ENCODE measurements at regions not wholly inside any gene's neighbourhood (a gene's known extent, or its start where the extent isn't known, plus 50 kb on each side); places are given as distances from the start of the nearest gene placed in this dataset.

DNA sequence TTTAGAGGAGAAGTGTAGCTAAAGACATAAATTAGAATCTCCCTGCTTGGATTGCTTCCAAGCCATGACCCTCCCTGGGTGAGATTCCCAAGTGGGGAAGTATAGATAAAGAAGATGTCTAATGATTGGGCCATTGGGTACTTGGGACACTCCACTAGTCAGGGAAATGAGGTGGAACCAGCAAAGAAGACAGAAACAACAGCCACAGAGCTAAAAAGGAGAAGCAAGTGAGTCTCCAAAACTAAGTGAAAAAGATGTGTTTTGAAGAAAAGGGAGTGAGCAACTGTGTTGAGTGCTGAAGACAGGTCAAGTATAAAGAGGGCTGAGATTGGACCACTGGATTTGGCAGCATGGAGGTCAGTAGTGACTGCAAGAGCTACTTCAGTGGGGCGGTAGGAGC is 61.2 kb upstream of the FOXN2 start:
- H3K4me1 ChIP-seq (ENCODE audit: insufficient read depth, low read length, poor library complexity, severe bottlenecking), result no peaks in the 10 kb centered on the region
- no peaks in the 10 kb centered on the region for H3K27me3 ChIP-seq (ENCODE audit: insufficient read depth, low read length, poor library complexity, severe bottlenecking)
- no peaks in the 10 kb centered on the region for H3K9me3 ChIP-seq (ENCODE audit: insufficient read depth, low read depth, low read length)
- H3K4me3 ChIP-seq (ENCODE audit: low read length, poor library complexity, severe bottlenecking), result no peak overlapping the region
- no peaks in the 10 kb centered on the region for H3K79me2 ChIP-seq (ENCODE audit: insufficient read depth, low read length)
- no peaks in the 10 kb centered on the region for H3K36me3 ChIP-seq (ENCODE audit: insufficient read depth, low read length)
- no peak overlapping the region for H3K4me2 ChIP-seq (ENCODE audit: low read depth, low read length, poor library complexity, severe bottlenecking)
- no peaks in the 10 kb centered on the region for H4K20me1 ChIP-seq (ENCODE audit: insufficient read depth, low read length, poor library complexity, severe bottlenecking)
- no peak overlapping the region for H2AFZ ChIP-seq (ENCODE audit: low read length)
- H3K9ac ChIP-seq (ENCODE audit: low read depth, low read length, poor library complexity, severe bottlenecking), result no peak overlapping the region
- H3F3A ChIP-seq (ENCODE audit: low read depth), result no peaks in the 10 kb centered on the region
- no peak for TF ChIP-seq EZH2phosphoT487 (IDR thresholded peaks at IDR 0.05; ENCODE audit: borderline replicate concordance)
- TF ChIP-seq, protein P1, sequence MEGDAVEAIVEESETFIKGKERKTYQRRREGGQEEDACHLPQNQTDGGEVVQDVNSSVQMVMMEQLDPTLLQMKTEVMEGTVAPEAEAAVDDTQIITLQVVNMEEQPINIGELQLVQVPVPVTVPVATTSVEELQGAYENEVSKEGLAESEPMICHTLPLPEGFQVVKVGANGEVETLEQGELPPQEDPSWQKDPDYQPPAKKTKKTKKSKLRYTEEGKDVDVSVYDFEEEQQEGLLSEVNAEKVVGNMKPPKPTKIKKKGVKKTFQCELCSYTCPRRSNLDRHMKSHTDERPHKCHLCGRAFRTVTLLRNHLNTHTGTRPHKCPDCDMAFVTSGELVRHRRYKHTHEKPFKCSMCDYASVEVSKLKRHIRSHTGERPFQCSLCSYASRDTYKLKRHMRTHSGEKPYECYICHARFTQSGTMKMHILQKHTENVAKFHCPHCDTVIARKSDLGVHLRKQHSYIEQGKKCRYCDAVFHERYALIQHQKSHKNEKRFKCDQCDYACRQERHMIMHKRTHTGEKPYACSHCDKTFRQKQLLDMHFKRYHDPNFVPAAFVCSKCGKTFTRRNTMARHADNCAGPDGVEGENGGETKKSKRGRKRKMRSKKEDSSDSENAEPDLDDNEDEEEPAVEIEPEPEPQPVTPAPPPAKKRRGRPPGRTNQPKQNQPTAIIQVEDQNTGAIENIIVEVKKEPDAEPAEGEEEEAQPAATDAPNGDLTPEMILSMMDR (conservative IDR thresholded peaks at IDR 0.05; ENCODE audit: low read length), result no peak
- no peaks in the 10 kb centered on the region for H3K9me2 ChIP-seq (replicated peaks; ENCODE audit: low read depth, low read length)

DNA sequence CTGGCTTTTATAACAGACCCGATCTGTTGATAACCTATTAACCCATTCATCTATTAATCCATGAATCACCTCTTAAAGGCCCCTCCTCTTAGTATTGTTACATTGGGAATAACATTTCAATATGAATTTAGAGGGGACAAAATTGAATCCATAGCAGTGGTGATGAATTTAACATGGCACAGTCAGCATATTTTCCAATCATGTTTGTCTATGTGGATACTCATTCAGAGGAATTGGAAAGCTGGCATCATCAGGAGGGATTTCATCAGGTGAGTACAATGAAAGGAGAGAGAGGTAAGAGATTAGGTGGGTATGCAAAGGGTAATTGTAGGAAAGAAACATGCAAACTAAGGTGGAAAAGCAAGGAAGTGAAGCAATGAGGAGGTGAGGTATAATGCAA is 59.6 kb upstream of the FOXN2 start:
- Histone ChIP-seq H4K20me1 (ENCODE audit: insufficient read depth, low read length, poor library complexity, severe bottlenecking) (no peaks in the 10 kb centered on the region), H3K4me2 (ENCODE audit: low read depth, low read length, poor library complexity, severe bottlenecking) (no peak overlapping the region), H3K27me3 (ENCODE audit: insufficient read depth, low read length, poor library complexity, severe bottlenecking) (no peaks in the 10 kb centered on the region), H3K79me2 (ENCODE audit: insufficient read depth, low read length) (no peaks in the 10 kb centered on the region), H2AFZ (ENCODE audit: low read length) (no peak overlapping the region), H3K9ac (ENCODE audit: low read depth, low read length, poor library complexity, severe bottlenecking) (no peak overlapping the region), H3K4me3 (ENCODE audit: low read length, poor library complexity, severe bottlenecking) (no peak overlapping the region), H3K36me3 (ENCODE audit: insufficient read depth, low read length) (no peaks in the 10 kb centered on the region), H3F3A (ENCODE audit: low read depth) (no peaks in the 10 kb centered on the region), H3K4me1 (ENCODE audit: insufficient read depth, low read length, poor library complexity, severe bottlenecking) (no peaks in the 10 kb centered on the region), H3K9me3 (ENCODE audit: insufficient read depth, low read depth, low read length) (no peaks in the 10 kb centered on the region), H3K9me2 (replicated peaks; ENCODE audit: low read depth, low read length) (no peaks in the 10 kb centered on the region)
- no peak for TF ChIP-seq EZH2phosphoT487 (IDR thresholded peaks at IDR 0.05; ENCODE audit: borderline replicate concordance)

DNA sequence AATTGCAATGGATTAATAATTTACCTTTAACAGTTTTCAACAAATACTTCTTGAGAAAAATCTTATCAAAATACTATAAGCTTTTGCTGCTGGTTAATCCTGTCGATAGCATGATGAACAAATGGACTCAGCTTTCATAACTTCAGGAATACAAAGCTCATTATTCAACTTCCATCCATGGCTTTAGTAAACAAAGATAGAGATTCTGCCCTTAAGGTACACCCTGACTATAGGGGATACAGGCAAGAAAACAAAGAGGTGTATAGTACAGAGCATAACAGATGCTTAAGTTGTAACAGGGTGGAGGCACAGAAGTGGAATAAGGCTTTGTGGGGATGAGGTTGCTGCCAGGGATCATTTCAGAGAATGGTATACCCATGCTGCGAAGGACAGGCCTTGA is 57.0 kb upstream of the FOXN2 start:
- no peak overlapping the region for H3K9ac ChIP-seq (ENCODE audit: low read depth, low read length, poor library complexity, severe bottlenecking)
- H4K20me1 ChIP-seq (ENCODE audit: insufficient read depth, low read length, poor library complexity, severe bottlenecking), result no peaks in the 10 kb centered on the region
- H3K27me3 ChIP-seq (ENCODE audit: insufficient read depth, low read length, poor library complexity, severe bottlenecking), result no peaks in the 10 kb centered on the region
- H2AFZ ChIP-seq (ENCODE audit: low read length), result no peak overlapping the region
- no peaks in the 10 kb centered on the region for H3K36me3 ChIP-seq (ENCODE audit: insufficient read depth, low read length)
- no peaks in the 10 kb centered on the region for H3K79me2 ChIP-seq (ENCODE audit: insufficient read depth, low read length)
- no peak for TF ChIP-seq EZH2phosphoT487 (IDR thresholded peaks at IDR 0.05; ENCODE audit: borderline replicate concordance)
- TF ChIP-seq, protein P1 (conservative IDR thresholded peaks at IDR 0.05; ENCODE audit: low read length), result no peak
- H3K4me3 ChIP-seq (ENCODE audit: low read length, poor library complexity, severe bottlenecking), result no peak overlapping the region
- no peaks in the 10 kb centered on the region for H3F3A ChIP-seq (ENCODE audit: low read depth)
- H3K9me3 ChIP-seq (ENCODE audit: insufficient read depth, low read depth, low read length), result no peaks in the 10 kb centered on the region
- H3K9me2 ChIP-seq (replicated peaks; ENCODE audit: low read depth, low read length), result no peaks in the 10 kb centered on the region
- H3K4me1 ChIP-seq (ENCODE audit: insufficient read depth, low read length, poor library complexity, severe bottlenecking), result no peaks in the 10 kb centered on the region
- H3K4me2 ChIP-seq (ENCODE audit: low read depth, low read length, poor library complexity, severe bottlenecking), result no peak overlapping the region

DNA sequence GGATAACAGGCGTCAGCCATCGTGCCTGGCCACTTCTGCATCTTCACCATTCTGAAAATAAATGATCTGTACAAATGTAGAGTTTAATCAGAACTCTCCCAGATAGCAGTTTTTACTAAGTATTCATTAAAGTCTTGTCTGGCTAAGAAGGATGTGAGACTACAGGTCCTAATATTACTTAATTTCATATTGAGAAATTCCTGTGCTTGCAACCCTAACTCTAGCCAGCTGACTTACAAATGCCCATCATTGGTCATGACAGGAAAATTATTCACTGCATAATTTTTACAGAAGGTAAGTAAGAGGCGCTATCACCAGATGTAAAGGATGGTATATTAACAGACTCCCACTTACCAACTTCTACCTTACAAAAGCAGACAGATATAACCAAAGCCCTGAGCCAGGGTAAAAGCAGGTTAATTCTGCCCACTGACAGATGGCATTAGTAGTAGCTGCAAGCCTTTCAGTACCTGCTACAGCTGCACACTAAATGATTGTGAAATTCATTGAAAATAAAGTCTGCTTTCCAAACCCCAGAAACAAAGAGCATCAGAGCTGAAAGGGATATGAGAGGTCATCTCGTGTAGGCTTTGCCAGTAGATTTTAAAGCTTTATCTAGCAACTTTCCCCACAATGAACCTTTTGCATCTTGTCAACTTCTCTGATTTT is 55.9 kb upstream of the FOXN2 start:
- Histone ChIP-seq H3K4me1 (ENCODE audit: insufficient read depth, low read length, poor library complexity, severe bottlenecking) (no peaks in the 10 kb centered on the region), H3K9me3 (ENCODE audit: insufficient read depth, low read depth, low read length) (no peaks in the 10 kb centered on the region), H3K27me3 (ENCODE audit: insufficient read depth, low read length, poor library complexity, severe bottlenecking) (no peaks in the 10 kb centered on the region), H4K20me1 (ENCODE audit: insufficient read depth, low read length, poor library complexity, severe bottlenecking) (no peaks in the 10 kb centered on the region), H3K9me2 (replicated peaks; ENCODE audit: low read depth, low read length) (no peaks in the 10 kb centered on the region), H3K4me2 (ENCODE audit: low read depth, low read length, poor library complexity, severe bottlenecking) (no peak overlapping the region), H3K79me2 (ENCODE audit: insufficient read depth, low read length) (no peaks in the 10 kb centered on the region), H3K9ac (ENCODE audit: low read depth, low read length, poor library complexity, severe bottlenecking) (no peak overlapping the region), H3K4me3 (ENCODE audit: low read length, poor library complexity, severe bottlenecking) (no peak overlapping the region), H3F3A (ENCODE audit: low read depth) (no peaks in the 10 kb centered on the region), H3K36me3 (ENCODE audit: insufficient read depth, low read length) (no peaks in the 10 kb centered on the region), H2AFZ (ENCODE audit: low read length) (no peak overlapping the region)
- TF ChIP-seq EZH2phosphoT487 (IDR thresholded peaks at IDR 0.05; ENCODE audit: borderline replicate concordance), result no peak
- TF ChIP-seq, protein P1 (conservative IDR thresholded peaks at IDR 0.05; ENCODE audit: low read length), result no peak
